Stimulated activated CD4-positive, alpha-beta T cell treated with anti-CD3 and anti-CD28 coated beads, Interleukin-2, amount 100 ng/mL, for 48 hours (primary cell): ENCODE measurements at regions not wholly inside any gene's neighbourhood (a gene's known extent, or its start where the extent isn't known, plus 50 kb on each side); places are given as distances from the start of the nearest gene placed in this dataset.
"Not testable (repeated sequence)": the region's sequence is repeated elsewhere in the genome, so short reads cannot be mapped to it uniquely, and the experiment has no call there.

Source experiments
- DNase-seq, 2 donors: peaks; one replicate each; pipeline ENCODE4 v3.0.0-alpha.2; 2020

- DNase-seq = no peak
Measured at GRCh38 chr1:29396438-29397255, 160.3 kb downstream of the PTPRU start.

GRCh38 chr1:29395736-29396437 lies 159.6 kb downstream of the PTPRU start:
- DNase-seq = no peak

- no peak for DNase-seq
Measured at GRCh38 chr1:29394521-29395225, 158.4 kb downstream of the PTPRU start.

DNA sequence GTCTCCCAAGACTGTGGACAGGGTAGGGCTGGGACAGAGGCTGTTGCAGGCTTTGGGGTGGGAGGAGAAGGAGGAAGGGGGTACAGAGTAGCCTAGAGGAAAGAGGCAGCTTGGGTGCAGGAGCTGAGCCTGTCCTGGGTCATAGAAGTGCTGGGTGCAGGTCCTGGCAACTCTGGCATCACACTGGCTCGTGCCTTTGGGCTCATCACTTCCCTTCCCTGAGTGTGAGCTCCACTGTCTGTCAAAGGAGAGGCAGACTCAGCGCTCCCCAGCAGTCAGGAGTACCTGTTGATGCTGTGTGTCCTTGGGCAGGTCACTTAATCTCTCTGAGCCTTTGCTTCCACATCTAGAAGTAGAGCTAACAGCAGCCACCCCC lies 157.1 kb downstream of the PTPRU start:
- DNase-seq = no peak

- no peak for DNase-seq
Measured at GRCh38 chr1:29392486-29393450, 156.4 kb downstream of the PTPRU start.

GRCh38 chr1:29392036-29392435 lies 155.7 kb downstream of the PTPRU start:
- no peak for DNase-seq

GRCh38 chr1:29391362-29391880 lies 155.1 kb downstream of the PTPRU start:
- no peak for DNase-seq

DNA sequence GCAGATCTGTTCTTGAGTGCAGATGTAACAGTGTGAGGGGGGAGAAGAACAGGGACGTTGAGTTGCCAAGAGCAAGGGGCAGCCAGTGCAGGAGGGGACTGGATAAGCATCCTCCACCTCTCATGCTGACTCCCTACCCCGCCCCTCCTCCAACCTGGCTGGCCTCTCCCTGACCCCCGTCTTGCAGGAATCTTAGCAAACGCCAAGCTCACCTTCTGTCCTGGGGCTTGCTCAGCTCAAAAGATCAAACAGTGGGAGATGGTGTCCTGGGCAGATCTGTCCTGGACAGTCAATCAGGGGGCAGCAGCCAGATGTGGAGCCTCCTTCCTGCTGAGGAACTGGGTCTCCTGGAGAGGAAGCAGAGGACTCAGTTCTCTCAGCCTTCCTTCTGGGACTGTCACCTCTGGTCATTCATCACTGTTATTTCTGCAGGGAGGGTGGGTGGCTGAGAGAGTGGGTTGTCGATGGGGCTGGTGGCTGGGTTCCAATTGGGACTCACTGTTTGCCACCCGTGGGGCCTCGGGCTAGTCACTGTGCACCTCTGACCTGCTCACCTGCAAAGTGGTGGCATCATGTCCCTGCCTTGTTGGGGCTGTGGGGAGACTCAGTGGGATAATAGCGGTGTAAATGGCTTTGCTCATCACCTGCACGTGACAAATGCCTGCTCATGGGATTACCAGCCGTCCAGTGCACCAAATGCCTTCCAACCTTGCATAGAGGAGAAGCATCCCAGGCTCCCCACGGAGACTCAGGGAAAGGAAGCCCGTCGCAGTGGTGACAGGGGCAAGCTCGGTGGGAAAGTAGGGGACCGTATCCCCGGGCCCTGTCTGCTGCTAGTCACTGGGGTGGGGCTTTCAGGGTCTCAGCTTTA lies 154.4 kb downstream of the PTPRU start:
- DNase-seq = no peak

GRCh38 chr1:29390075-29390474 lies 153.8 kb downstream of the PTPRU start:
- DNase-seq = no peak

GRCh38 chr1:29389533-29390041 lies 153.3 kb downstream of the PTPRU start:
- no peak for DNase-seq

- DNase-seq = no peak
Measured at GRCh38 chr1:29388884-29389283, 152.6 kb downstream of the PTPRU start.

GRCh38 chr1:29388170-29388569 lies 151.8 kb downstream of the PTPRU start:
- DNase-seq = no peak

DNA sequence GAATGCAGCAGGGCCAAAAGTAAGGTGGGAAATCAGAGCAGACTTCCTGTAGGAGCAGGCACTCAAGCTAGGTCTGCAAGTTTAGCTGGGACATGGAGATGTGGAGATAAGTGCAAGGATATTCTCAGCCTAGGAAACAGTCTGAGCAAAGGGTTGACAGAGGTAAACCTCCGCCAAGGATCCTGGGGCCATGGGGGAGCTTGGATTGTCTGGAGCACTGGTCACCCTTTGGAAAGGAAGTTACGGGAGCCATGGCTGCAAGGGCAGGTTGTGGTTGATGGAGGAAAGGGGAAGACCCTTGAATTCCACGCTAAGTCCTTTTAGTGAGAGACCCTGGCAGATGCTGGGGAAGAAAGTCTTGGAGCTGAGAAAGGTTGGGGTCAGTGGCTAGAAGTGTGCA lies 150.9 kb downstream of the PTPRU start:
- no peak for DNase-seq

DNA sequence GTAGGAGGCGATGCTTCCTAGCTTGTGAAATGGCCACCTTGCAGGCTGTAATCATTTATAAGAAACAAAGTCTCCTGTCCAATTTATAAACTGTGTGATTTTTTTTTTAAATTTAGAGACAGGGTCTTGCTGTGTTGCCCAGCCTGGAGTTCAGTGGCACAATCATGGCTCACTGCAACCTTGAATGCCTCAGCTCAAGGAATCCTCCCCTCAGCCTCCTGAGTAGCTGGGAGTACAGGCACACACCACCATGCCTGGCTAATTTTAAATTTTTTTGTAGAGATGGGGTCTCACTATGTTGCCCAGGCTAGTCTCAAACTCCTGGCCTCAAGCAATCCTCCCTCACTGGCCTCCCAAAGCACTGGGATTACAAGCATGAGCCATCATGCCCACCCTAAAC lies 150.1 kb downstream of the PTPRU start:
- not testable (repeated sequence) for DNase-seq

GRCh38 chr1:29385966-29386365 lies 149.6 kb downstream of the PTPRU start:
- DNase-seq = no peak

GRCh38 chr1:29384496-29385015 lies 148.2 kb downstream of the PTPRU start:
- no peak for DNase-seq

GRCh38 chr1:29383746-29384371 lies 147.5 kb downstream of the PTPRU start:
- DNase-seq = no peak

GRCh38 chr1:29382851-29383745 lies 146.8 kb downstream of the PTPRU start:
- DNase-seq = no peak

DNA sequence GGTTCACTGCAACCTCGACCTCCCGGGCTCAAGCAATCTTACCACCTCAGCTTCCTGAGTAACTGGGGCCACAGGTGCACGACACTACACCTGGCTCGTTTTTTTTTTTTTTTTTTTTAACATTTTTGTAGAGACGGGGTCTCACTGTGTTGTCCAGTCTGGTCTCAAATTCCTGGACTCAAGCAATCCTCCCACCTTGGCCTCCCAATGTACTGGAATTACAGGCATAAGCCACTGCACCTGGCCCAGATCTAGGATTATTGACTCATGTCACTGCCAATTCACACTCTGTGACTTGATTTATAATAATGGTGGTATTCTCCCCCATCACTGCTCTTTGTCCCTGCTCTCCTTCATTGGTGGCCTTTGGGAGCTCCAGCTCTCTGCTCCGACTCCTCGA lies 145.1 kb downstream of the PTPRU start:
- DNase-seq = no peak
